HEK293 (cell line): ENCODE measurements at regions not wholly inside any gene's neighbourhood (a gene's known extent, or its start where the extent isn't known, plus 50 kb on each side); places are given as distances from the start of the nearest gene placed in this dataset.

Experiments
- CTCF ChIA-PET: fragments of 350-600 bp; formaldehyde crosslinking; extraction: SDS; loops from one replicate; lab custom pipeline; 2021; ENCODE audit warnings: antibody characterized with exemption; lab: Yijun Ruan, JAX
- POLR2A ChIA-PET: fragments of 300-600 bp; formaldehyde crosslinking; extraction: SDS; loops from one replicate; lab custom pipeline; 2020; ENCODE audit warnings: antibody characterized with exemption, inconsistent platforms; lab: Yijun Ruan, JAX
- H3K27ac ChIP-seq: fragments of 200-500 bp; sonication (Bioruptor generic); 2 replicates; pipeline ENCODE4 v1.5.1; 2014; ENCODE audit warnings: low read depth, low read length, control low read depth, inconsistent platforms; ENCODE audit errors: extremely low read depth
- H3K36me3 ChIP-seq, 2 experiments: fragments of 200-500 bp in 1 of 2; sonication (Bioruptor generic) in 1 of 2; 1 replicate in 1 of 2; 2 replicates in 1 of 2; pipeline ENCODE4 v1.5.1; 2014 to 2017; ENCODE audit warnings: inconsistent platforms in 2 of 2, low read length in 2 of 2; ENCODE audit not compliant: control insufficient read depth in 2 of 2, insufficient read depth in 1 of 2
- H3K4me1 ChIP-seq: fragments of 200-500 bp; sonication (Bioruptor generic); 2 replicates; pipeline ENCODE4 v1.5.1; 2014; ENCODE audit warnings: mild to moderate bottlenecking, low read length, inconsistent platforms; ENCODE audit not compliant: control insufficient read depth, insufficient read depth
- H3K4me3 ChIP-seq: 2 replicates; pipeline ENCODE4 v1.5.1; 2011; ENCODE audit warnings: low read depth, mild to moderate bottlenecking, control low read depth, low read length, moderate library complexity
- H3K9me3 ChIP-seq: fragments of 200-500 bp; sonication (Bioruptor generic); 2 replicates; pipeline ENCODE4 v1.5.1; 2014; ENCODE audit warnings: low read depth, low read length, inconsistent platforms; ENCODE audit not compliant: control insufficient read depth, insufficient read depth
- EGR2 ChIP-seq: fragments of 450-650 bp; formaldehyde crosslinking; IDR thresholded peaks from 2 replicates; pipeline ENCODE4 v1.5.1; 2016; ENCODE audit warnings: low read depth, missing biosample characterization, missing genetic modification characterization
- KLF10 ChIP-seq: fragments of 450-650 bp; IDR thresholded peaks from 2 replicates; pipeline ENCODE4 v1.5.1; 2018; ENCODE audit warnings: missing biosample characterization, mild to moderate bottlenecking, missing genetic modification characterization
- KLF7 ChIP-seq: fragments of 450-650 bp; formaldehyde crosslinking; IDR thresholded peaks from 2 replicates; pipeline ENCODE4 v1.5.1; 2016; ENCODE audit warnings: missing biosample characterization, missing genetic modification characterization, borderline replicate concordance
- MYNN ChIP-seq: fragments of 450-650 bp; formaldehyde crosslinking; IDR thresholded peaks from 2 replicates; pipeline ENCODE4 v1.5.1; 2016; ENCODE audit warnings: missing biosample characterization, missing genetic modification characterization, borderline replicate concordance
- YY1 ChIP-seq: fragments of 450-650 bp; formaldehyde crosslinking; IDR thresholded peaks from 2 replicates; pipeline ENCODE4 v1.5.1; 2018; ENCODE audit warnings: missing biosample characterization, missing genetic modification characterization
- YY2 ChIP-seq: fragments of 450-650 bp; formaldehyde crosslinking; IDR thresholded peaks from 2 replicates; pipeline ENCODE4 v1.5.1; 2016; ENCODE audit warnings: missing biosample characterization, missing genetic modification characterization
- ZBTB48 ChIP-seq: fragments of 450-650 bp; formaldehyde crosslinking; IDR thresholded peaks from 2 replicates; pipeline ENCODE4 v1.5.1; 2016; ENCODE audit warnings: missing biosample characterization, missing genetic modification characterization
- ZFP69B ChIP-seq: fragments of 450-650 bp; formaldehyde crosslinking; IDR thresholded peaks from 2 replicates; pipeline ENCODE4 v1.5.1; 2016; ENCODE audit warnings: missing biosample characterization, missing genetic modification characterization
- ZNF121 ChIP-seq: fragments of 450-650 bp; formaldehyde crosslinking; IDR thresholded peaks from 2 replicates; pipeline ENCODE4 v1.5.1; 2016; ENCODE audit warnings: missing biosample characterization, missing genetic modification characterization
- ZNF133 ChIP-seq: fragments of 450-650 bp; formaldehyde crosslinking; IDR thresholded peaks from 2 replicates; pipeline ENCODE4 v1.5.1; 2016; ENCODE audit warnings: missing biosample characterization, missing genetic modification characterization
- ZNF157 ChIP-seq: fragments of 450-650 bp; formaldehyde crosslinking; IDR thresholded peaks from 2 replicates; pipeline ENCODE4 v1.5.1; 2016; ENCODE audit warnings: missing biosample characterization, missing genetic modification characterization
- ZNF19 ChIP-seq: fragments of 450-650 bp; formaldehyde crosslinking; IDR thresholded peaks from 2 replicates; pipeline ENCODE4; 2016; ENCODE audit warnings: missing biosample characterization, missing genetic modification characterization, low read depth
- ZNF214 ChIP-seq: fragments of 450-650 bp; formaldehyde crosslinking; IDR thresholded peaks from 2 replicates; pipeline ENCODE4 v1.5.1; 2017; ENCODE audit warnings: missing biosample characterization, mild to moderate bottlenecking, missing genetic modification characterization, borderline replicate concordance
- ZNF221 ChIP-seq: fragments of 450-650 bp; formaldehyde crosslinking; IDR thresholded peaks from 2 replicates; pipeline ENCODE4 v1.5.1; 2017; ENCODE audit warnings: missing biosample characterization, missing genetic modification characterization, borderline replicate concordance
- ZNF223 ChIP-seq: fragments of 450-650 bp; formaldehyde crosslinking; IDR thresholded peaks from 2 replicates; pipeline ENCODE4 v1.5.1; 2016; ENCODE audit warnings: missing biosample characterization, missing genetic modification characterization
- ZNF324 ChIP-seq: fragments of 450-650 bp; formaldehyde crosslinking; IDR thresholded peaks from 2 replicates; pipeline ENCODE4 v1.5.1; 2016; ENCODE audit warnings: missing biosample characterization, missing genetic modification characterization
- ZNF341 ChIP-seq: fragments of 450-650 bp; formaldehyde crosslinking; IDR thresholded peaks from 2 replicates; pipeline ENCODE4; 2016; ENCODE audit warnings: low read depth, missing biosample characterization, missing genetic modification characterization
- ZNF366 ChIP-seq: fragments of 450-650 bp; formaldehyde crosslinking; conservative IDR thresholded peaks from 2 replicates; pipeline ENCODE4 v1.5.1; 2016; ENCODE audit warnings: missing biosample characterization, missing genetic modification characterization
- ZNF391 ChIP-seq: fragments of 450-650 bp; formaldehyde crosslinking; IDR thresholded peaks from 2 replicates; pipeline ENCODE4 v1.5.1; 2016; ENCODE audit warnings: low read depth, missing biosample characterization, missing genetic modification characterization, borderline replicate concordance
- ZNF404 ChIP-seq: fragments of 450-650 bp; formaldehyde crosslinking; IDR thresholded peaks from 2 replicates; pipeline ENCODE4 v1.5.1; 2017; ENCODE audit warnings: missing biosample characterization, missing genetic modification characterization
- ZNF423 ChIP-seq: fragments of 450-650 bp; formaldehyde crosslinking; IDR thresholded peaks from 2 replicates; pipeline ENCODE4 v1.5.1; 2016; ENCODE audit warnings: missing biosample characterization, missing genetic modification characterization
- ZNF433 ChIP-seq: fragments of 450-650 bp; formaldehyde crosslinking; IDR thresholded peaks from 2 replicates; pipeline ENCODE4 v1.5.1; 2016; ENCODE audit warnings: missing biosample characterization, missing genetic modification characterization, low read depth
- ZNF473 ChIP-seq: fragments of 450-650 bp; formaldehyde crosslinking; IDR thresholded peaks from 2 replicates; pipeline ENCODE4 v1.5.1; 2017; ENCODE audit warnings: missing biosample characterization, missing genetic modification characterization
- ZNF561 ChIP-seq: fragments of 450-650 bp; IDR thresholded peaks from 2 replicates; pipeline ENCODE4 v1.5.1; 2018; ENCODE audit warnings: missing biosample characterization, missing genetic modification characterization, borderline replicate concordance
- ZNF654 ChIP-seq: fragments of 450-650 bp; formaldehyde crosslinking; IDR thresholded peaks from 2 replicates; pipeline ENCODE4 v1.5.1; 2016; ENCODE audit warnings: low read depth, missing biosample characterization, missing genetic modification characterization
- ZNF658 ChIP-seq: fragments of 450-650 bp; formaldehyde crosslinking; IDR thresholded peaks from 2 replicates; pipeline ENCODE4; 2016; ENCODE audit warnings: missing biosample characterization, missing genetic modification characterization
- ZNF670 ChIP-seq: fragments of 450-650 bp; formaldehyde crosslinking; IDR thresholded peaks from 2 replicates; pipeline ENCODE4 v1.5.1; 2016; ENCODE audit warnings: missing biosample characterization, missing genetic modification characterization, low read depth
- ZNF76 ChIP-seq: fragments of 450-650 bp; formaldehyde crosslinking; IDR thresholded peaks from 2 replicates; pipeline ENCODE4; 2016; ENCODE audit warnings: low read depth, missing biosample characterization, missing genetic modification characterization, borderline replicate concordance
- ZNF768 ChIP-seq: fragments of 450-650 bp; formaldehyde crosslinking; IDR thresholded peaks from 2 replicates; pipeline ENCODE4 v1.5.1; 2018; ENCODE audit warnings: missing biosample characterization, mild to moderate bottlenecking, missing genetic modification characterization
- ZNF777 ChIP-seq: fragments of 450-650 bp; formaldehyde crosslinking; IDR thresholded peaks from 2 replicates; pipeline ENCODE4 v1.5.1; 2017; ENCODE audit warnings: missing biosample characterization, missing genetic modification characterization, borderline replicate concordance
- ZNF843 ChIP-seq: fragments of 450-650 bp; formaldehyde crosslinking; IDR thresholded peaks from 2 replicates; pipeline ENCODE4 v1.5.1; 2016; ENCODE audit warnings: missing biosample characterization, missing genetic modification characterization
- TF ChIP-seq, protein P1 (sequence below): fragments of 450-650 bp; formaldehyde crosslinking; IDR thresholded peaks from 2 replicates; pipeline ENCODE4 v1.5.1; 2017; ENCODE audit warnings: missing biosample characterization, missing genetic modification characterization
- TF ChIP-seq, protein P2 (sequence below): fragments of 450-650 bp; formaldehyde crosslinking; IDR thresholded peaks from 2 replicates; pipeline ENCODE4 v1.5.1; 2017; ENCODE audit warnings: missing biosample characterization, missing genetic modification characterization
- TF ChIP-seq, protein P3 (sequence below): fragments of 450-650 bp; formaldehyde crosslinking; IDR thresholded peaks from 2 replicates; pipeline ENCODE4 v1.5.1; 2016; ENCODE audit warnings: missing biosample characterization, missing genetic modification characterization
- TF ChIP-seq, protein P4 (sequence below): fragments of 450-650 bp; formaldehyde crosslinking; IDR thresholded peaks from 2 replicates; pipeline ENCODE4 v1.5.1; 2016; ENCODE audit warnings: missing biosample characterization, missing genetic modification characterization, low read depth

DNA sequence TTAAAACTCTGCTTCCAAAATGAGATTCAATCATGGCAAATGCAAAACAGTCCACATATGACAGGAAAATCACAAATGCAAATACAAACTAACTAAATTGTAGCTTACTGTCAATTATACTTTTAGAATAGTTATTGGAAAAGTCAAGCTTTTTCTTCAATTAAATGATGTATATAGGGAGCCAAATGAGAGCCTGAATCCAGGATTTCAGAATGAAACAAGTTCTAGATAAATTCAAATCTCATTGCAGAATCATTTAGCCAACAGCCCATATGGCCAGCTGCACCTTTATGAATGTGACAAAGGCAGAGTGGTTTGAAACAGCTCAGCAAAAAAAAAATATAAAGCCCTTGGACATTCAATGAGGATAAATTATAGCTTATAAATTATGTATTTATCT is 82.2 kb upstream of the SCIN start (continued):
- TF ChIP-seq ZNF133 (tag by site-specific recombination): no peak
- no peak for TF ChIP-seq ZBTB48
- no peak for TF ChIP-seq ZNF214 (tag by site-specific recombination)
- no peak for TF ChIP-seq ZNF658 (tag by site-specific recombination)
- no peak for TF ChIP-seq ZNF391
- no peak for TF ChIP-seq MYNN (tag by site-specific recombination)
- no peak for TF ChIP-seq ZNF561 (tag by site-specific recombination)
- TF ChIP-seq YY1: no peak
- no peak for TF ChIP-seq ZNF223 (tag by site-specific recombination)
- no peak for TF ChIP-seq KLF10 (tag by site-specific recombination)
- TF ChIP-seq ZNF777 (tag by site-specific recombination): no peak
- no peak for TF ChIP-seq ZNF121

DNA sequence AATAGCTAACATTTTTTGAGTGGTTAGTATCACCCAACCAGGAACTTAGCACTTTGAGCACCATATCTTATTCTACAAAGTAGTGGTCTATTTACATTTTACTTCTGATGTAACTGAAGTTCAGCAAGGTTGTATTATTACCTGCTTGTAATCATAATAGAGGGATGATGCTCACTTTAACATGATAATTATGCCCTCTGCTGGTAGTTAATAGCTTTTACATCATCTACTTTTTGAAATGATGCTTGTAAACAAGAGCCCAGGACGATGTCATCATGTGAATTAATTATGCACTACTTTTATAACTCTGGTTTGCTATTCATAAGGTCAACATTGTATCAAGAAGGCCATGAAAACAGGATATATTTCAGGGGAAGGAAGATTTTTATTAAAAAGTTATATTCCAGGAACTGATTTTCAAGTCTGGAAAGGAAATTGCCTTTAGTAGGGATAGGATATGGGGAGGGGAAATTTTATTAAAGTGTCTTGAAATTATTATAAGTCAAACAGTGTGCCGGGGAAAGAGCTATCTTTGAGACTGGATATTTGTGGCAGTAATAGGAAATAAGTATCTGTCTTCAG is 80.3 kb upstream of the SCIN start:
- Histone ChIP-seq H3K4me3 (no peak overlapping the region), H3K9me3 (no peaks in the 10 kb centered on the region), H3K27ac (no peak overlapping the region), H3K4me1 (peaks cover 3% of the 10 kb centered on the region; the same call in 1 of the 2 replicates), H3K36me3 (no peaks in the 10 kb centered on the region)
- CTCF ChIA-PET: interaction anchor here (0.5 to 2.5 kb wide), 42 partner anchors 11 to 1065 kb away, joined by 3 to 123 read pairs (median 4); partner anchors contain the start of gene VWDE
- POLR2A ChIA-PET: no interaction called here
- no peak for TF ChIP-seq ZNF670 (tag by site-specific recombination)
- no peak for TF ChIP-seq ZNF157
- no peak for TF ChIP-seq ZNF404 (tag by site-specific recombination)
- no peak for TF ChIP-seq ZNF324 (tag by site-specific recombination)
- TF ChIP-seq ZNF423 (tag by site-specific recombination): no peak
- TF ChIP-seq ZNF768 (tag by site-specific recombination): no peak
- TF ChIP-seq ZNF19 (tag by site-specific recombination): no peak
- peak; percentile 71 for TF ChIP-seq ZNF366 (tag by site-specific recombination)
- TF ChIP-seq KLF7 (tag by site-specific recombination): no peak
- no peak for TF ChIP-seq ZNF76 (tag by site-specific recombination)
- TF ChIP-seq ZNF221 (tag by site-specific recombination): no peak
- TF ChIP-seq EGR2: no peak
- TF ChIP-seq, protein P1, sequence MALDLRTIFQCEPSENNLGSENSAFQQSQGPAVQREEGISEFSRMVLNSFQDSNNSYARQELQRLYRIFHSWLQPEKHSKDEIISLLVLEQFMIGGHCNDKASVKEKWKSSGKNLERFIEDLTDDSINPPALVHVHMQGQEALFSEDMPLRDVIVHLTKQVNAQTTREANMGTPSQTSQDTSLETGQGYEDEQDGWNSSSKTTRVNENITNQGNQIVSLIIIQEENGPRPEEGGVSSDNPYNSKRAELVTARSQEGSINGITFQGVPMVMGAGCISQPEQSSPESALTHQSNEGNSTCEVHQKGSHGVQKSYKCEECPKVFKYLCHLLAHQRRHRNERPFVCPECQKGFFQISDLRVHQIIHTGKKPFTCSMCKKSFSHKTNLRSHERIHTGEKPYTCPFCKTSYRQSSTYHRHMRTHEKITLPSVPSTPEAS: no peak
- TF ChIP-seq ZNF473: no peak
- no peak for TF ChIP-seq YY2 (tag by site-specific recombination)
- TF ChIP-seq ZNF843 (tag by site-specific recombination): no peak
- TF ChIP-seq, protein P2, sequence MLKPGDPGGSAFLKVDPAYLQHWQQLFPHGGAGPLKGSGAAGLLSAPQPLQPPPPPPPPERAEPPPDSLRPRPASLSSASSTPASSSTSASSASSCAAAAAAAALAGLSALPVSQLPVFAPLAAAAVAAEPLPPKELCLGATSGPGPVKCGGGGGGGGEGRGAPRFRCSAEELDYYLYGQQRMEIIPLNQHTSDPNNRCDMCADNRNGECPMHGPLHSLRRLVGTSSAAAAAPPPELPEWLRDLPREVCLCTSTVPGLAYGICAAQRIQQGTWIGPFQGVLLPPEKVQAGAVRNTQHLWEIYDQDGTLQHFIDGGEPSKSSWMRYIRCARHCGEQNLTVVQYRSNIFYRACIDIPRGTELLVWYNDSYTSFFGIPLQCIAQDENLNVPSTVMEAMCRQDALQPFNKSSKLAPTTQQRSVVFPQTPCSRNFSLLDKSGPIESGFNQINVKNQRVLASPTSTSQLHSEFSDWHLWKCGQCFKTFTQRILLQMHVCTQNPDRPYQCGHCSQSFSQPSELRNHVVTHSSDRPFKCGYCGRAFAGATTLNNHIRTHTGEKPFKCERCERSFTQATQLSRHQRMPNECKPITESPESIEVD: no peak
- TF ChIP-seq ZNF654 (tag by site-specific recombination): peak; percentile 61
- TF ChIP-seq, protein P3, sequence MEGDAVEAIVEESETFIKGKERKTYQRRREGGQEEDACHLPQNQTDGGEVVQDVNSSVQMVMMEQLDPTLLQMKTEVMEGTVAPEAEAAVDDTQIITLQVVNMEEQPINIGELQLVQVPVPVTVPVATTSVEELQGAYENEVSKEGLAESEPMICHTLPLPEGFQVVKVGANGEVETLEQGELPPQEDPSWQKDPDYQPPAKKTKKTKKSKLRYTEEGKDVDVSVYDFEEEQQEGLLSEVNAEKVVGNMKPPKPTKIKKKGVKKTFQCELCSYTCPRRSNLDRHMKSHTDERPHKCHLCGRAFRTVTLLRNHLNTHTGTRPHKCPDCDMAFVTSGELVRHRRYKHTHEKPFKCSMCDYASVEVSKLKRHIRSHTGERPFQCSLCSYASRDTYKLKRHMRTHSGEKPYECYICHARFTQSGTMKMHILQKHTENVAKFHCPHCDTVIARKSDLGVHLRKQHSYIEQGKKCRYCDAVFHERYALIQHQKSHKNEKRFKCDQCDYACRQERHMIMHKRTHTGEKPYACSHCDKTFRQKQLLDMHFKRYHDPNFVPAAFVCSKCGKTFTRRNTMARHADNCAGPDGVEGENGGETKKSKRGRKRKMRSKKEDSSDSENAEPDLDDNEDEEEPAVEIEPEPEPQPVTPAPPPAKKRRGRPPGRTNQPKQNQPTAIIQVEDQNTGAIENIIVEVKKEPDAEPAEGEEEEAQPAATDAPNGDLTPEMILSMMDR (tag by site-specific recombination): 0 out of 2 replicates have a peak, but pooled peaks have one; percentile 8
- no peak for TF ChIP-seq ZNF433 (tag by site-specific recombination)
- TF ChIP-seq, protein P4, sequence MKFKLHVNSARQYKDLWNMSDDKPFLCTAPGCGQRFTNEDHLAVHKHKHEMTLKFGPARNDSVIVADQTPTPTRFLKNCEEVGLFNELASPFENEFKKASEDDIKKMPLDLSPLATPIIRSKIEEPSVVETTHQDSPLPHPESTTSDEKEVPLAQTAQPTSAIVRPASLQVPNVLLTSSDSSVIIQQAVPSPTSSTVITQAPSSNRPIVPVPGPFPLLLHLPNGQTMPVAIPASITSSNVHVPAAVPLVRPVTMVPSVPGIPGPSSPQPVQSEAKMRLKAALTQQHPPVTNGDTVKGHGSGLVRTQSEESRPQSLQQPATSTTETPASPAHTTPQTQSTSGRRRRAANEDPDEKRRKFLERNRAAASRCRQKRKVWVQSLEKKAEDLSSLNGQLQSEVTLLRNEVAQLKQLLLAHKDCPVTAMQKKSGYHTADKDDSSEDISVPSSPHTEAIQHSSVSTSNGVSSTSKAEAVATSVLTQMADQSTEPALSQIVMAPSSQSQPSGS (tag by site-specific recombination): 0 out of 2 replicates have a peak, but pooled peaks have one; percentile 44
- no peak for TF ChIP-seq ZFP69B (tag by site-specific recombination)
- no peak for TF ChIP-seq ZNF341
